Suprapubic skin (tissue), 4 donors: ENCODE measurements at regions not wholly inside any gene's neighbourhood (a gene's known extent, or its start where the extent isn't known, plus 50 kb on each side); places are given as distances from the start of the nearest gene placed in this dataset.

ENCODE experiments used
- EP300 ChIP-seq: sonication (generic); formaldehyde crosslinking; IDR thresholded peaks from one replicate; pipeline ENCODE4 v1.6.1; 2017; ENCODE audit warnings: antibody characterized with exemption
- POLR2A ChIP-seq, 2 donors: fragments of 450-650 bp; IDR thresholded peaks; one replicate each; pipeline ENCODE4 v1.6.1; 2017; ENCODE audit warnings: antibody characterized with exemption in 2 of 2, mild to moderate bottlenecking in 2 of 2, moderate library complexity in 2 of 2
- POLR2AphosphoS5 ChIP-seq, 3 donors: sonication (generic); formaldehyde crosslinking; IDR thresholded peaks; one replicate each; pipeline ENCODE4 v1.6.1; 2017; ENCODE audit warnings: antibody characterized with exemption in 3 of 3
- TF ChIP-seq, protein P1 (sequence below), 2 donors: fragments of 200-600 bp in 1 of 2; fragments of 450-650 bp in 1 of 2; sonication (generic) in 1 of 2; IDR thresholded peaks; one replicate each; pipeline ENCODE4 v1.5.1; 2016 to 2019; ENCODE audit warnings: antibody characterized with exemption in 2 of 2, mild to moderate bottlenecking in 1 of 2, moderate library complexity in 1 of 2

DNA sequence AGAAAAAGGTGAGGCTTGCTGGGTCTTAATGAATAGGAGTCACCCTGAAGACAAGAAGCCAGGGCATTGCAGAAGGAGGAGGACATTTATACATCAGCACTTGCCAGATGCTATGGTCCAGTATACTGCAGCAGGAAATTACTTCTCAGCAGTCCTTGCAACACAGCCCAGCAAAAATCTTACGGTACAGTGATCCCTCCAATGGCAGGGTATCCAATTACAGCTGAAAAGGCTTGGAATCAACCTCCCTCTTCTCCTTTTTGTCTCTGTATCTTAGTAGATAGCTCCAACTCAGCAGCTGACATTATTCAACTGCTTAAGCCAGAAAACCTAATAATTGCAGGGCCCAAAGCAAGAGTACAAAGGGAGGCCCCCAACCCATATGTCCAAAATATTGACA, 128.3 kb upstream of the COBL start:
- TF ChIP-seq, protein P1, sequence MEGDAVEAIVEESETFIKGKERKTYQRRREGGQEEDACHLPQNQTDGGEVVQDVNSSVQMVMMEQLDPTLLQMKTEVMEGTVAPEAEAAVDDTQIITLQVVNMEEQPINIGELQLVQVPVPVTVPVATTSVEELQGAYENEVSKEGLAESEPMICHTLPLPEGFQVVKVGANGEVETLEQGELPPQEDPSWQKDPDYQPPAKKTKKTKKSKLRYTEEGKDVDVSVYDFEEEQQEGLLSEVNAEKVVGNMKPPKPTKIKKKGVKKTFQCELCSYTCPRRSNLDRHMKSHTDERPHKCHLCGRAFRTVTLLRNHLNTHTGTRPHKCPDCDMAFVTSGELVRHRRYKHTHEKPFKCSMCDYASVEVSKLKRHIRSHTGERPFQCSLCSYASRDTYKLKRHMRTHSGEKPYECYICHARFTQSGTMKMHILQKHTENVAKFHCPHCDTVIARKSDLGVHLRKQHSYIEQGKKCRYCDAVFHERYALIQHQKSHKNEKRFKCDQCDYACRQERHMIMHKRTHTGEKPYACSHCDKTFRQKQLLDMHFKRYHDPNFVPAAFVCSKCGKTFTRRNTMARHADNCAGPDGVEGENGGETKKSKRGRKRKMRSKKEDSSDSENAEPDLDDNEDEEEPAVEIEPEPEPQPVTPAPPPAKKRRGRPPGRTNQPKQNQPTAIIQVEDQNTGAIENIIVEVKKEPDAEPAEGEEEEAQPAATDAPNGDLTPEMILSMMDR (IDR thresholded peaks at IDR 0.05), result no peak
- TF ChIP-seq EP300 (no peak), POLR2A (IDR thresholded peaks at IDR 0.05) (no peak), POLR2AphosphoS5 (IDR thresholded peaks at IDR 0.05) (no peak)
